NCI-H2107 (cell line): ENCODE measurements at regions not wholly inside any gene's neighbourhood (a gene's known extent, or its start where the extent isn't known, plus 50 kb on each side); places are given as distances from the start of the nearest gene placed in this dataset.

Experiments
- DNase-seq: peaks from one replicate; lab custom pipeline; 2025; lab: John Stamatoyannopoulos, UW

DNA sequence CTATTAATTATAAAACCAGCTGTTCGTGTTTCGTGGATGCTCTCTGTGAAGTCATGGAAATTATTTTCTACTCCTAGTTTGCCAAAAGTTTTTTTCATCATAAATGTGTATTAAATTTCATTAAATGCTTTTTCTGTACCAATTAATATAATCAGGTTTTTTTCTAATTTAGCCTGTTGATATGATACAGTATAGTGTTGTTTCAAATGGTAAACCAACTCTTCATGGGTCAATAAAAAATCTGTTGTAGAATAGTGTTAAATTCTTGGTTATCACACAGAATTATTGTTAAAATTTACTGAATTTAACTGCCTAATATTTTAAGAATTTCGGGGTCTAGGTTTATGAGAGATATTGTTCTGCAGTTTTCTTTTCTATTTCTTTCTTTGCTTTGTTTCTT, 505.9 kb upstream of the MANEA start:
- no peak for DNase-seq

DNA sequence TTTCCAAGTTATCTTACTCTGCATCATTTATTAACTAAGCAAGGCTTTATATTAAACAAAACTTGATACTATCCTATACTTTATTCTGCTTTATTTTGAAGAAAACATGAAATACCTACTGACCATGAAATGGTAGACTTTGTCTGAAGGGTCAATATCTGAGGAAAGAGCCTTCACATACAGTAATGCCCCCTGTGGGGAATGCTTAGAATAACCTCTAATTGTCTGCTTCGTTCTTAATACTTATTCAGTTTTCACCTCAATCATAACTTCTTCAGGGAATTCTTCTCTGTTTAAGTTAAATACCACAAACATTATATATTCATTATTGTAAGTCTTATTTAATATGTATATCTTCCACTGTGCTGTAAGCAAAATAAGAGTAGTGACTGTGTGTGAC, 498.9 kb upstream of the MANEA start:
- DNase-seq: no peak

DNA sequence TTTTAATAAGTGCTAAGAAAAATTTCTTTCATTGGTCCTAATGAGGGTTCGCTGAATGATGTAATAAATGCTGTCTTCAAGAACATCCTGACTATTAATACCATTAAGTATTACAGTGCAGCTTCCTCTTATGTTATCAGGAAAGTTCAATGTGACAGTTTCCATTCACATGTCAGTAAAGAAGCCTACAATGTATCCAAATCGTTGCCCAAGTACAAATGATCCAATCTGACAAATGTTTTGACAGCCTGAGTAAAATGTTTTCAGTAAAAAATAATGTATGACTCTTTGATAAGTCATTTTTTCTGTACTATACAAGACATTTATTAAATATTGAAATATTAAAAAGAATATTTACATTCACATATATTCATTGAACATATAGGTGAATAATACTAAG, 496.1 kb upstream of the MANEA start:
- no peak for DNase-seq

DNA sequence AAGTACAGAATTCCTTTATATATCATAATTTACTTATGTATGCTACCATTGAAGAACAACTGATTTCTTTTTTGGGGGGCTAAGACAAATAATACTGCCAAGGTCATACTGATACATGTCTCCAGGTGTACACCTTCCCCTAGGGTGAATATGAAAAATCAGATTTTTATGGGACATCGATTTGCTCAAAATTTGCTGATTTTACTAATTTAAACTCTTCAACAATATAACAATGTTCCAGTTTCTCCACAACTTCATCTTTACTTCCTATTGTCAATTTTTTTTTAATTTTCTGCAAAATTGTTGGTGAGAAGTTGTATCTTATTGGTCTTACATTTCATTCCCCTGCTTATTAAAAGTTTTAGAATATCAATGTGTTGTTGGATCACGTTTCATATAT, 495.4 kb upstream of the MANEA start:
- DNase-seq: no peak

DNA sequence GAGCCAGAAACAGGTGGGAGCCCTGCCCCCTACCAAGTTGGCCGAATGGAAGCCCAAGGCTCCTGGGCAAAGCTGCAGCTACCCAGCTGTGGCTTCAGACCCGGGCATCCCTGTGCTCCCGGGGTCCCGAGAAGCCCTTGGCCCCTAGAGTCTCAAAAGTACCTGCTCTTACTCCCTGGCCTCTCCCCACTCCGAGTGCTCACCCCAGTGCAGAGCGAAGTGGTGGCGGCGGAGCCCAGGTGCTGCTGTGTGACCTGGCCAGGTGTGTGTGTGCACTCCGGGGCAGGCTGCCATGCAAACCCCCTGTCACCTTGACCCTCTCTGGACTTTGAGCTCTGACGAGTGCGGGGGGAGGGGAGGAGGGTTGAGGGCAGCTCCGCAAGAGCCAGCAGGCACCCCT, 493.8 kb upstream of the MANEA start:
- no peak for DNase-seq

DNA sequence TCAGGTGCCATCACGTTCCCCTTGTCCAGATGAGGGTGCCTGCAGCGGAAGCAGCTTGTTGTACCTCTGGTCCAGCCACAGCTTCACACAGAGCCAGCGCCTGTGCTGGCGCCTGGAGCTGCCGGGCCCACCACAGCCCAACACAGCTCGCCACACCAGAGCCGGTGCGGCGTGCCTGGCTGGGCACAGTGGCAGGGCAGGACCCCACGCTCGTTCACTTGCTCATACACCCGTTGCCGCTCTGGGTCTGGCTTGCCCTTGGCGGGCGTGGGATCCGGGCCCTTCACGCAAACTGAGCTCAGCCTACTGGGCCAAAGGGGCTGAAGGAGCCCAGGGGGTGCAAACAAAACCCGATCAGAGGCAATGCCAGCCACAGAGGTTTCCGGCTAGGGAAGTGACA, 492.5 kb upstream of the MANEA start:
- DNase-seq: no peak

DNA sequence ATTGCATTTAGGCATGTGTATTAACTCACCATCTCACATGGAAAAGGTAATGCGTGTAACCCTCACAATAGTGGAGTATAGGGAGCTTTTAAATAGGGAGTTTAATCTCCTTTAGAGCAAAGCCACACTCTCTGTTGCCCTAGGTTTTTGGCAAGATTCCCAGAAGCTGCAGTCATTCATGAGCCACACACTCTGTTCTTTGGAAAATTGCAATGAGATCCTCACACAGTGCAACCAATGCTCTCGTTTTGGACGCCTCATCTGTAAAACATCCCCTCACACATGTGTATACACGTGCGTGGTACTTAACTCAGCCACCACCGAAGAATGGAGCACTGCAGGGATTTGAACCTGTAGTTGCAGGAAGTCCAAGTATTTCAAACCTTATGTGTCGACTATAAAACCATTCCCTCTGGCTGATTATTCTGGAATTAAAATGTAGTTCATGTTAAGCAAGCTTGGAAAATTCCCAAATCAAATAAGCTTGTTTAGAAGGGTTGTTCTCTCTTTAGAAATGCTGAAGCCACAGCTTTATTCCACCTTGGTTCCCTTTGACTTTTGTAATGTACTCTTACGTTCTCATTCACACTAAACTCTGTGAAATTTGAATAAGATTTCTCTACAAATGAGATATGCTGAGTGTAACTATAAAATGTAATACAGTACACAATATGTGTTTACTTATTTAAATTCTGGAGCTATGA, 489.8 kb upstream of the MANEA start:
- DNase-seq: peak; percentile 87

DNA sequence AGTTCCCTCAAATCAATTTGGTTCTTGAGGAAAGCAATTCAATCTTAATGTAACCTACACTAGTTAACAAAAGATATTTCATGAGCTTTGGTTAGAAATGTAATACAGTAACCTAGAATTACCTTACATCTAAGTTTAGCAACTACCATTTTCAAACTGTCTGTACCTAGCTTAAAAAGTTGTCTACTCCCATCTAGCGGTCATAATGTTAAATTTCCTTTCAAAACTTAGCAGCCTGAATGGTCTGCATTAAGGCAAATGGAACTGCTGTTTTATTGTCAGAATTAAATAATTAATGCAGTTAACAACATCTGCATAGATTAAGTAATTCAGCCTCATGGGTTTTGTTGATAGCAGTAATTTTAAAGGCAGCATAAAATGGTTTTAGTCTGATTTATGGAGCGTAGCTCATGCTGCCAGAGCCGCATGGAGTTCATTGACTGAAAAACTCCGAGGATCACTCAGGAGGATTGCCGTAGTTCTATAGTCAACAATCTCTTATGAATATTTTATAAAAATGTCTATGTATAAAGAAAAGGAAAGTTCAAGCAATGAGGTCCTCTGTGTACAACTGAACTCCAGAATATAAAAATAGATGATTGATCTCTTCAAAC, 485.4 kb upstream of the MANEA start:
- no peak for DNase-seq

DNA sequence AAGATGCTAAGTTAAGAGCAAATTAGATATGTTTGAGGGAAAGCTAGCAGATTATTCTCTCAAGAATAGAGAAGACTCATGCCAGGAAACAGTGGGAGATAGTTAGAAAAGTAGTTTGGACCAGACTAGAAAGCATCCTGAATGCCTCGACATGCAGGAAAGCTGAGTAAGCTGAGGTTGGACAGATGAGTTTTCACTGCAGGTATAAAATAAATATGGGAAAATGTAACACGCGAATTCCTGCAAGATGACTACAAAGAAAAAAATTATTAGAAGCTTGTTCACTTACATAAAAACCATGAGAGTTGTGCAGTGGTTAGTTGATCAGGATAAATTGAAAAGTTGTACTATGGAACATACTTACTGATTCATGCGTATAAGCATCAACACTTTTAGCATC, 484.2 kb upstream of the MANEA start:
- DNase-seq: no peak

DNA sequence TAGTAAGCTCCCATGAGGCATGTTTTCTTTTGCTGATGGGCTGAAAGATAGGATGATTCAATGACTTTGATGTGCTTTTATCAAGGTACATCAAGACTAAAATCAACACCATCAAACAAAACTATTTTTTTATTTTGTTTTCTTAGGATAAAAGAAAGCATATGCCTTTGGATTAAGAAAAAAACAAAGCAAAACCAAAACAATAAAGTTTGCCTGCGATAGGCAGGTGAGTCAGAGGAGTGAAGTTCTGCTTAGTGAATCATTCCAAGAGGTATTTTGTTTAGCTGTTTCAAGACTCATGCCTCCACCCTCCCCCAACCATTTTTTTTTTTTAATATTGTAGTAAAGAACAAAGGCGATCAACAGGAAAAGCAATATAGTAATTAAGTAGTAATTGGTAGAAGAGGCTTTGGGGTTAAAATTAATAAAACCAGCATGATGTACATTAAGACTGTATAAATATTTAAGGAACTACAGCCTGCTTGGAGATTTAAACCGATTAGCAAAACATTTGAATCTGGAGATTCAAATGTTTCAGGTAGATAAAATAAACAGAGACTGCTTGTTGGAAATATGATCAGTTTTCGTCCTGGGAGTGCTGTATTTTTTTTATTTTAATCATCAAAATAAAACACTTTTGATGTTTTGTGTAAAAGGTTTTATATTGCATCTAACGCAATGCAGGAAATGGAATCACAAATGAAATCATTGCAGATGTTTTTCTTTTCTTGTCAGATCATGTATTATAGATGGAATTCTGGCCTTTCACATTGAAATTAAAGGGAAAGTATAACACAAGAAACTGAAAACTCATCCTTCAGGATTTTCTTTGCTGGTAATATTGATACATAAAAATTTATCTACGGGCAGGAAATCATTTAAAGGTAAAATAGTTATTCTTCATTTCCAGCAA, 482.3 kb upstream of the MANEA start:
- DNase-seq: no peak

DNA sequence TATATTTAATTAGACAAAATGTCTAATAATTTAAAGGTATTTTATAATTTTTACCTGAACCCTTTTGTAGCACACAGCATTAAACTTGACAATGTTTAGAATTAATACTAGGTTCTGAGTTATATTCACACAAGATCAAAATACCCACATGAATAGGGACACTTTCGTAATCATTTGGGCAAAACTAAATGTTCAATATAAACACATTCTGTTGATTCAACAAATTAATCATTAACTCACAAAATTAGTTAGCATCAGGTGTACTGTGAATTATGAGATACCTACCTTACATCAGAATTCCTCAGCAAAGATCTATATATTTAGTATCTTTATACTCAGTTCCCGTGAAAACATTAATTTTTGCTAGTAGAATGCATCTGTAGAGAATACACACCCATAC, 481.5 kb upstream of the MANEA start:
- DNase-seq: no peak

DNA sequence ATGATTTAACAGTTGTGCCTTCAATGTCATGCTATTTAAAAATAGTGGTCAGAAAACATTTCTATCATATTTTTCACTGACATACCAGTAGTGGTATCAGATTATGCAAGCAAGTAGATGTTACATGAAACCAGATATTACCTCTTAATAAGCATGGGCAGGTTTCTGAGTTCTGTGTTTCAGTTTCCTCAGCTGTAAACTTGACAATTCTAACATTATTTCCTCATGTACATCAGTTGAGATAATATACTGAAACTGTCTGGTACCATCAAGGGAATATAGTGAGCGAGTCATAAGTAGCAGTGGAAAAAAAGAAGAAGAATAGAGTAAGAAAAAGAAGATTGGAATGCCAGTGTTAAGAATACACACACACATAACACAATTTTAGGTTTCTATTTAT, 477.9 kb upstream of the MANEA start:
- no peak for DNase-seq

DNA sequence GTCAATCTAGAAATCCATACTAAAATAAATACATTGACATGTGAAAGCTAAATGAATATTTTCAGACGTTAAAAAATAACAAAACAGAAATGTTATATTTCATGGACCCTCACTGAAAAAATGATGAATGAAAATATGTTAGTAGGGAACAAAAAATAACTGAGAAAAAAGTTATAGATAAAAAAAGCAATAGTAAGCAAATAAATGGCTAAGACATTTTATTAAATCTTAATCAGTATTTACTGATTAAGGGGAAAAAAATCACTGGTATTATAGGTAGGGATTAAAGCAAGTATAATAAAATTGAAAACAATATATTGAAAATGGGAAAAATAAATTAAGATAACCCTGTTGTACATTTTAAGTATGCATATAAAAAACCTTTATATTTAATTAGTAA, 468.1 kb upstream of the MANEA start:
- DNase-seq: no peak

DNA sequence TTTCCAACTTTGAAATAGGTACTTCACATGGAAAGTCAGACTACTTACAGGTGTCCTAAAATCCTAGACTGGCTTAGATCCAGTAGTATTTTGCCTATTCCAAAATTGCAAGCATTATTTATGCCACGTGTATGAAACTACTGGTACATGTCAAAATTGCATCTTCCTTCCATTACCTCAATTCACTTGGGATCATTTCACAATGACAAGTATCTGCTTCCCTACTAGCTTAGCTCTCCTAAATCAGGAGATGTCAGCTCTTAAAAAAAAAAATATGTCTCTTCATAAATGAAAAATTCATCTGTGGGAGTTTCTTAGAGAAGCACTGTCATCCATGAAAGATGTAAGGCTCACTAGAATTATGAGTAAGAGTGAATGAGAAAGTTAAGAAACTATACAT, 466.6 kb upstream of the MANEA start:
- no peak for DNase-seq

DNA sequence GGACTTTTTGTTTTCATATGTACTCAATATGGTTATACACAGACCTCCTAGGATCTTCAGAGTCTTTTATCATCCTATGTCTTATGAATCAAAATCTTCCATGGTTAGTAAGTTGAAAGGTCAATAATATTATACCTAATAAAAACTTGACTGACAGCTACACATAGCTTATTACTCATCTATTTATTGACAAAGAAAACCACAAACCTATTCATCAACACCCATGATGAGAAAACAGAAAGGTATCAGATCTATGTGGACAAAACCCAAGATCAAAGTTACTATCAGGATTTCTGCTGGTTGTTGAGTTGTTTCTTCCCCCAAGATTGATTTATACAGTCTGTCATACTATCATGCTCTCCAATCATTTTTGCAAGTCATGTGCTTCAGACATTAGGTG, 460.1 kb upstream of the MANEA start:
- DNase-seq: no peak

DNA sequence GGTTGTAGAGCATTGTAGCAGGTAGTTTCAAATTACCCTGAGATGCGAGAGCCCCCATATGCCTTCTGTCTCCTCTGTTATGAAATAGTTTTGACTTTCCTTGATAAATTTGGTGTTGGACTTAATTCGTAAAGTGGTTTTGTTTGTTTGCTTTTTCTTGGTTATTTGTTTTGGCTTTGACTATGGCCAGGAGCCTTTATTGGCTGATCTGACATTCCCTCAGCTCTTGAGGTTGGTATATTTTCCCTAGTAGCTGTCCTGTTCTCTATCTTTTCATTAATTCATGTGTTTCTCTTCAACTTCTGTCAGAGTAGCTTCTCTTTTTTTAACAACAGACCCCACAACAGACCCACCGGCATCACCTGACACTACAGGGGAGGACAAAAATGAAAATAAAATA, 457.4 kb upstream of the MANEA start:
- DNase-seq: no peak

DNA sequence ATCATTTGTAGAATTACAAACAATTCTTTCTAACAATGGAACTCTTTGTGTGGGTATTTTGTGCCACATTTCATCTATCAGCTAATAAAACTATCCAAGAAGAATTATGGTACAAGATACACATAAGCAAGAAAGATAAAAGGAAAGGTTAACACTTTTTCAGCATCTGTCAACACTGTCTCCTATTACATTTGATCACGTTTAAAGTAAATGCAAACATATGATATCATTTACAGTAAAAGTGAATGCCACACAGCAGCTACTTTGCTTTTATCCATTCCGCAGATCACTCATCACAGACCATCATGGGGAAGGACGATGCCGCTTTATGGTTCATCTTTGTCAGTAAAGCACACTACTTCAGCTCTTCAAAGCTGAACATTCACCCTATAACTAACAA, 456.4 kb upstream of the MANEA start:
- no peak for DNase-seq

DNA sequence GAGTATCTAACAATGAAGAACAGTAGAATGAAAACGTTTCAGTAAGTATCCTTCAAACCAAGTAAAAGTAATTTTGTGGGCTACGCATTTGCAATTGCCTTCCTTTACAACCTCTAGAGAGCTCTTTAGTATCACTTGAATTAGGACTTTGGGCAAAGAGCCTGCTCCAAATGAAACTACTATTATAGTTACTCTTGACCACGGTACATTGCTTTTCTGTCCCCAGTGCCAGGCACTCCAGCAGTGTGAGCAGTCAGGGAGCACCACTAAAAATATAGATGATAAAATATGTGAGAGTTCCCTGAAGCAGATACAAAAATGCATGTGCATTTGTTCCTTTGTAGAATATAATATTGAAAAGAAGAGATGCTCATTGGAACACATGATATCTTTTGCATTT, 450.1 kb upstream of the MANEA start:
- DNase-seq: peak; percentile 31

DNA sequence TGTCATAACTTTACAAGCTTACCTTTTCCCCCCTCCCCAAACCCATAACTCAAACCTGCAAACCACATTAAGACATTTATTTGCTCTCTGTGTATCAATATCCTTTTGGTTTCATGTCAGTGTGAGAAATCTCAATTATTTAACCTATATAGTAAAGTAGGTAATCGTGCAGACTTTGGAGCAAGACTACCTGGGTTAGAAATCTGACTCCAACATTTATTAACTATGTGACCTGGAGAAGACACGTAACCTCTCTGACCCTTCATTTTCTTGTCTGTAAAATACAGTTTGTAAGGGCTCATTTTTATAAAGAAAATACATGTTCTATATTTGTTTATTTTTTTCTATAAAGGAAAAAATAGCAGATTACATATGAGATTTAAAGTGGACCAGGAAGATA, 448.9 kb upstream of the MANEA start:
- DNase-seq: no peak

DNA sequence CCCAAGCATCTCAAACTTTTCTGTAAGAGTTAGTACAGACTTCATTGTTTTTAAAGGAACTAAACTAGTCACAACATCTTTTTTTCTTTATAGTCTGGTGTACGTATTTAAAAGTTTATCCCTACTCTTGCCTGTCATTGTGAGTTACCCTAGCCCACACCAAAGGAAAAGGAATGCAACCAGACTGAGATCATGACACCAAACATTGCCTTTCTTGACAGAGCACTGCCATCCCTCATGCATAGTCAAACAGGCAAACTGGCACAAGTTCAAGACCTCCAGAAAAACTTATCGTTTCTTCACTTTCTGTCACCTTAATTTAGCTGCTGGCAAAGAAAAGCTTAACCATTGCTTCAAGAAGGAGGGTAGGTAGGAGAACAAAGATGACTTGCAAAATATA, 448.4 kb upstream of the MANEA start:
- no peak for DNase-seq

DNA sequence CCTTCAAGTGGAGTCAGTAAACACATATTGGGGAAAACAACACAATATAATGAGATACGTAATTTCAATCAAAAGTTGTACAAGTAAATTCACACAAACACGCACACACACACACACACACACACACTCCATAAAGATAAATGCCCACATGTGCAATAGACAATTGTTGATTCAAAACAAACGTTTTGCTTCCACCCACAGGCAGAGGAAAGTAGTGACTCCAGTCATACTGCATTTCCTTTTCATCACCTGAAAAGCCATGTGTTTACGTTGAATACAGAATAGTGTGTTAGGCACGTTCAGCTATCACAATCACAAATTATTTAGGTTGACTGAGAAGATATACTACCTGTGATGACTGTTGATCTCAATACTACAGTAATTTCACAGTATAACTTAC, 443.8 kb upstream of the MANEA start:
- DNase-seq: no peak

DNA sequence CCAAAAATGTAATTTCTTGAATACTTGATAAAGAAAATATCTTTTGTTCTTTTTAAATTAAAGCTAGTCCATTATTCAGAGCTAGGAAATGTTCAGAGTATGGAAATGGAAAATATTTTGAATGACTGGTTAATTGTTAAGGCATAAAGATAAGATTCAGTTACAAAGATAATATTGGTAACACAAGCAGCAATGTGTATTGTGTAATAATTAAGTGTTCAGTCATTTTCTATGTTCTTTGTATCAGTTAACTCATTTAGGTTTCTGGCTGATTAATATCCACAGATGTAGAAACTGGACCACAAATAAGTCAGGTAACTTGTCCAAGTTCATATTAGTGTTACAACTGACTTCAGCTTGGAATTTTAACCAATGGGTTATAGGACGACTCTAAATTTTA, 442.2 kb upstream of the MANEA start:
- DNase-seq: no peak

DNA sequence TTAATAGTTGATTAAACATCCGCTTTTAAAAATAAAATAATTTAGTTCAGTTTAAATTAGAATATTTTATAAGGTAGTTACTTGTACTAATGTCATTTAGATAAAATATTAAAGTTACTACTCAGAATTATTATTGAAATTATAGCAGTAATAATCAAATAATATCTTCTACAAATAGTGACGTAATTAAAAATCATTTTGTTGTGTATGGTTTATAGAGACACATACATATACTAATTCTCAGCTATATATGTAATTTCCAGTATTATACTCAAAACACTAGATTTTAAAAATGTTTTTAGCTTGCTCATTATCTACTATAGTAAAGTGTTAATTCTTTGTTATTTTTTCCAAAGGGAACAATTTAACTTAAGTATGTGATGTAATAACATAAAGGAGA, 435.2 kb upstream of the MANEA start:
- DNase-seq: no peak
